ENCODE measurements at regions not wholly inside any gene's neighbourhood (a gene's known extent, or its start where the extent isn't known, plus 50 kb on each side); places are given as distances from the start of the nearest gene placed in this dataset.

DNA sequence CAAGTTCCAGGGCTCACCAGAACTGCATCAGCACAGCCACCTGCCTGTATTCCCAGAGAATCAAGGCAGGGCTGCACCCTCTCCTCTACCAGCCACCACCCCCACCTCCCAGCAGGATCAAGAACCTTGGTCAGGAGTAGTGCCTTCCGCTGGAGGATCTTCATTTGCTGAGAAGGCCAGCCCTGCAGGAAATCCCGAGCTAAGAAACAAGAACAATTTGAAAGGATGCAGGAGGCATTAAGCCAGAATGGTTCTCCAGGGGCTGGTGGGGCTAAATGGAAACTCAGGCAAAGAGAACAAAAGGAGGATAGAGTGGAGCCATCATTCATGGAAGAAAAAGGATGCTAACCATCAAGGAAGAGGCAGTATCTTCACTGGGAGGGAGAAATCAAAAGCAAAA, 147.3 kb upstream of the SLC14A2 start:
- TF ChIP-seq, protein P1, sequence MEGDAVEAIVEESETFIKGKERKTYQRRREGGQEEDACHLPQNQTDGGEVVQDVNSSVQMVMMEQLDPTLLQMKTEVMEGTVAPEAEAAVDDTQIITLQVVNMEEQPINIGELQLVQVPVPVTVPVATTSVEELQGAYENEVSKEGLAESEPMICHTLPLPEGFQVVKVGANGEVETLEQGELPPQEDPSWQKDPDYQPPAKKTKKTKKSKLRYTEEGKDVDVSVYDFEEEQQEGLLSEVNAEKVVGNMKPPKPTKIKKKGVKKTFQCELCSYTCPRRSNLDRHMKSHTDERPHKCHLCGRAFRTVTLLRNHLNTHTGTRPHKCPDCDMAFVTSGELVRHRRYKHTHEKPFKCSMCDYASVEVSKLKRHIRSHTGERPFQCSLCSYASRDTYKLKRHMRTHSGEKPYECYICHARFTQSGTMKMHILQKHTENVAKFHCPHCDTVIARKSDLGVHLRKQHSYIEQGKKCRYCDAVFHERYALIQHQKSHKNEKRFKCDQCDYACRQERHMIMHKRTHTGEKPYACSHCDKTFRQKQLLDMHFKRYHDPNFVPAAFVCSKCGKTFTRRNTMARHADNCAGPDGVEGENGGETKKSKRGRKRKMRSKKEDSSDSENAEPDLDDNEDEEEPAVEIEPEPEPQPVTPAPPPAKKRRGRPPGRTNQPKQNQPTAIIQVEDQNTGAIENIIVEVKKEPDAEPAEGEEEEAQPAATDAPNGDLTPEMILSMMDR (IDR thresholded peaks at IDR 0.05; ENCODE audit: insufficient read depth, low read depth, low read length) = no peak
- TF ChIP-seq EZH2 (IDR thresholded peaks at IDR 0.05; ENCODE audit: insufficient read depth, low read length) = no peak

Measured in astrocyte (in vitro differentiated cells and primary cell).